ENCODE measurements at regions not wholly inside any gene's neighbourhood (a gene's known extent, or its start where the extent isn't known, plus 50 kb on each side); places are given as distances from the start of the nearest gene placed in this dataset.

GRCh38 chr10:111481866-111482265 is 405.0 kb downstream of the ADRA2A start:
- TF ChIP-seq POLR2AphosphoS5 (IDR thresholded peaks at IDR 0.05; ENCODE audit: borderline replicate concordance, low read depth, low read length) (no peak), EZH2 (IDR thresholded peaks at IDR 0.05) (no peak)
